Activated gamma-delta T cell treated with anti-CD3 and anti-CD28 coated beads, Interleukin-2, amount 50 U/mL, for 16 hours (primary cell): ENCODE measurements at regions not wholly inside any gene's neighbourhood (a gene's known extent, or its start where the extent isn't known, plus 50 kb on each side); places are given as distances from the start of the nearest gene placed in this dataset.
"Not testable (repeated sequence)": the region's sequence is repeated elsewhere in the genome, so short reads cannot be mapped to it uniquely, and the experiment has no call there.

Source experiments
- DNase-seq: peaks from one replicate; pipeline ENCODE4 v3.0.0-alpha.2; 2020; ENCODE audit warnings: low read depth

DNA sequence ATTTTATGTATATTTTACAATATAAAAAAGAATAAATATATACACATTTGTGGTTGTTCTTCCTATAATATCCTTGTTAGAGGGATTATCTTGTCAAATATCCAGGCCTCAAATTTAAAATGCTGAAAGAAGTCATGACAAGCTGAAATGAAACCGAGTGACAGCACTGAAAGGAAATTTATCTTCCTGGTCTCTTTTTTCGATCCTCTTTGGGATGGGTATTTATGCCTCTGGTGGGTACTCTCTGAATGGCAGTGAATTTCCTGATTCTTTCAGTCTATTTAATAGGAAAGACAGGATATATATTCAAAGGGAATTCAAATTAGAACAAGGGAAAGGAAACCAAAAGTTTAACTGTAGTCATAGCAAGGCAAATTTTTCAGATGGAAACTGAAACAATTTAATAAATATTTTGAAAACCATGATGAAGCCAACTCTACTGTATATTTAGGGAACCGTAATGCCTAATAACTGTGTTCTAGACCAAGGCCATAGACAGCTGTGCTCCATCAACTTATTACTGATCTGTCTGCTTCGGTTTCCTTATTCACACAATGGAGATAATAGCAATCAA, 97.9 kb downstream of the DLEU7 start:
- no peak for DNase-seq

DNA sequence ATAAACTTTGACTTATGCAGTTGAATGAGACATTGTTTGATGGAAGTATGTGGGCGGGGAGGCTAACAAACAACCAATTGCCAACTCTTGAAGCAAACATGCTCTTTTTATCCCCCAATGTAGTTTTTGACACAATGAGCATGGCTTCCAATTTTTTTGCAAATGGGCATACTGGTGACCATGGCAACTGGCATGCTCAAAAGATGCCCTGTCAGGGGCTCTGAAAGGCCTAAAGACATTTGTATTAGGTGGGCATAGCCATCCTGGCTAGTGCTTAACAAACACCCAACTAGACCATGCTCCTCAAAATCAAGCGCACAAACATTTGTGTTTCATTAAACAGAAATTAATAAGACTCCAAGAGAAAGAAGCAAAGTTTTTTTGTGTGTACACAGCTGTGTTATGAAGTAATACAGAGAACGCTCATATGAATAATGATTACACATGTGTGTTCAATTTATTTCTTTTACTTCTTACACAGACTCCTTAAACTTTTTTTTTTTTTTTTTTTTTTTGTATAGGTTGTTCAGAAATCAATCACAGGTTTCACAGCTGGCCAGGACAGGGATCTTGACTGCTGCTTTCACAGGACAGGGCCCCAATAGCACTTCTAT, 95.6 kb downstream of the DLEU7 start:
- DNase-seq, result no peak

DNA sequence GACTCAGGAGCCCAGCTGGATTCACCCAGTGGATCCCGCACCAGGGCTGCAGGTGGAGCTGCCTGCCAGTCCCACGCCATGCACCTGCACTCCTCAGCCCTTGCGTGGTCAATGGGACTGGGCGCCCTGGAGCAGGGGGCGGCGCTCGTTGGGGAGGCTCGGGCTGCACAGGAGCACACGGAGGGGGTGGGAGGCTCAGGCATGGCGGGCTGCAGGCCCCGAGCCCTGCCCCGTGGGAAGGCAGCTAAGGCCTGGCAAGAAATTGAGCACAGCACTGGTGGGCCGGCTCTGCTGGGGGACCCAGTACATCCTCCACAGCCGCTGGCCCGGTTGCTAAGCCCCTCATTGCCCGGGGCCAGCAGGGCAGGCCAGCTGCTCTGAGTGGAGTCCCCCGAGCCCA, 90.3 kb downstream of the DLEU7 start:
- DNase-seq, result not testable (repeated sequence)

DNA sequence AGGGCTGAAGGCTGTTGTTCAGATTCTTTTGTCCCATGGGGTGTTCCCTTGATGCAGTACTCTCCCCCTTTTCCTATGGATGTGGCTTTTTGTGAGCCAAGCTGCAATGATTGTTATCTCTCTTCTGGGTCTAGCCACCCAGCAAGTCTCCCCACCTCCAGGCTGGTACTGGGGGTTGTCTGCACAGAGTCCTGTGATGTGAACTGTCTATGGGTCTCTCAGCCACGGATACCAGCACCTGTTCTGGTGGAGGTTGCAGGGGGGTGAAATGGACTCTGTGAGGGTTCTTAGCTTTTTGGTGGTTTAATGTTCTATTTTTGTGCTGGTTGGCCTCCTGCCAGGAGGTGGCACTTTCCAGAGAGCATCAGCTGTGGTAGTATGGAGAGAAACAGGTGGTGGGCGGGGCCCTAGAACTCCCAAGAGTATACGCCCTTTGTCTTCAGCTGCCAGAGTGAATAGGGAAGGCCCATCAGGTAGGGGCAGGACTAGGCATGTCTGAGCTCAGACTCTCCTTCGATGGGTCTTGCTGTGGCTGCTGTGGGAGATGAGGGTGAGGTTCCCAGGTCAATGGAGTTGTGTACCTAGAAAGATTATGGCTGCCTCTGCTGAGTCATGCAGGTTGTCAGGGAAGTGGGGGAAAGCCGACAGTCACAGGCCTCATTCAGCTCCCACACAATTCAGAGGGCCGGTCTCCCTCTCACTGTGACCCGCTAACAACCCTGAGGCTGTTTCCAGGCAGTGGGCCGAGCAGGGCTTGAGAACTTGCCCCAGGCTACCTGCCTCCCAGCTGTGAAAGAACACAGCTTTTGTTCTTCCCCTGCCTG, 87.4 kb downstream of the DLEU7 start:
- not testable (repeated sequence) for DNase-seq

DNA sequence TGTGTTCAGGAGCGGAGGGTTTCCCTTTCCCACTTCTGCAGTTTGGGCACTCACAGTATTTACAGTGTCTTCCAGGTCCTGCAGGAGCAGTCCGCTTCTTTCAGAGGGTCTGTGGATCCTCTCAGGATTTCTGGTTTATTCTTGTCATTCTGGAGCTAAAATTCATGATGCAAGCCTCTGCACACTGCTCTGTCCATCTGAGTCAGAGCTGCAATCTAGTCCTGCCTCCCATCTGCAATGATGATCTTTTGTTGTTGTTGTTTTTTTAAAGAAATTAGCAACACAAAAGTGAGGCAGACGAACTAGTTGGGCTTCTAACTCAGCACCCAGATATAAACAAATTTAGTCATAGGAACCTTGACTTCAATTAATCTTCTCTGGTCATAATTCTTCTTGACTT, 86.5 kb downstream of the DLEU7 start:
- no peak for DNase-seq

DNA sequence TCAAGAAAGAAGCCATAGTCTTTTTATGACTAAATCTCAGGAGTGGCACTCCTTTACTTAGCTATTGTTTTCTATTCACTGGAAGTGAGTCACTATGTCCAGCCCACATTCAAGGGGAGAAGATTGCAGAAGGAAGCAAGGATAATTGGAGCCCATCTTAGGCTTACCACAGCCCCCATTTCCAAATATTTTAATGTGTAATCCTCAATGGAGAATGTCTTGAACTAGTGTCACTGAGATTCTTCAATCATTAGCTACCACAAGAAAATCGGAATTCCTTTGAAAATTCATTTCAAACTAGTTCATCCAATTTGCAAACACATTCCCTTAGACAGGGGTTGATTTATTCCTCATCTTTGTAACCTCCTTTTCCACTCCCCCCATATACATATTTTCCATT, 84.7 kb downstream of the DLEU7 start:
- DNase-seq, result no peak

DNA sequence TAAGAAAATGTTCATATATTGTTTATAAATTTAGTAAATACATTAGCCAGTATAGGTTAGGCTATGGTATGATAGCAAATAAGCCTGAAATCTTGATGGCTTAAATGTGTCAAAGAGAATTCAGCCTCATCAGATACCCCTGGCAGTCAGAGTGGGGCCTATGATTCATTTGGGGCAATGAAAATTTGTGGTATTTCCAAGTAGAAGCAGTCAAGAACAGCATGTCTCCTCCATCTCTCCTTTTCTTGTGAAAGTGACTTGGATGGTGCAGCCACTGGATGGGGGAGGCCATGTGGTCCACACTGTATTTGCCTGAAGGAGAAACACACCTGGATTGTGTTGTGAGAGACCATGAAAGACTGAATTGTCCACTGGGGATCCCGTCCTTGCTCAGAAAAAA, 82.7 kb downstream of the DLEU7 start:
- DNase-seq, result no peak

DNA sequence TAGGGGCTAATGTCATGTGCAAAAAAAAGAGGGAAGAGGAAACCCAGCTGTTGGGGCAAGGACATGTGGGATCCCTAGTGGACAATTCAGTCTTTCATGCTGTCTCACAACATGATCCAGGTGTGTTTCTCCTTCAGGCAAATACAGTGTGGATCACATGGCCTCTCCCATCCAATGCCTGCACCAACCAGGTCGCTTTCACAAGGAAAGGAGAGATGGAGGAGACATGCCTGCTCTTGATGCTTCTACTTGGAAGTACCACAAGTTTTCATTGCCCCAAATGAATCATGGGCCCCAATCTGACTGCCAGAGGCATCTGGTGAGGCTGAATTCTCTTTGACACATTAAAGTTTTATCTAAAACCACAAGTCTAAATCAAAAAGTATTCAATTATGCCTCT, 82.1 kb downstream of the DLEU7 start:
- DNase-seq, result no peak

DNA sequence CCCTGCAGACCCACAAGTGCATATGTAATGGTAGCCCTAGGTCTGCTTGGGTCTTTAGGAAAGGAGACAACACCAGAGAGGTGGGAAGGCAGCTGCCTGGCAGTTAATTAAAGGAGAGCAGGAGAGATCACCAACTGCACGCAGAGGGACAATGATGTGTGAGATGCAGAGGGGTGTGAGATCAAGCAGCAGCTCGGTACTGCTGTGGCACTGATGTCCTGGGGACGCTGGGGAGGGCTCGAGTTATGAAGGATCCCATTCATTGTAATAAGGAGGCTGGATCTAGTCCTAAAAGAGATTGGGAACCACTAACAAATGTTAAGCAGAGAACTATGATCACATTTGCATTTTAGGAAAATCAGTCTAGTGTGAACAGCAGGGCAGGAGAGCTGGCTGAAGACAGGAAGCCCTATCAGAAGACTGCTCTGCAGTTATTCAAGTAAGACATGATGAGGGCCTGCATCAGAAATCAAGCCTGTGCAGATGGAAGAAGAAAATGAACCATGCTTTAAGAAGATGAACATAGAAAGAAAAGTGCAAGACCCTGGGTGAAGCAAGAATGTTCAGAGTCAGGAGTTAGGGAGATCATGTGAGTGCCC, 80.4 kb downstream of the DLEU7 start:
- no peak for DNase-seq

DNA sequence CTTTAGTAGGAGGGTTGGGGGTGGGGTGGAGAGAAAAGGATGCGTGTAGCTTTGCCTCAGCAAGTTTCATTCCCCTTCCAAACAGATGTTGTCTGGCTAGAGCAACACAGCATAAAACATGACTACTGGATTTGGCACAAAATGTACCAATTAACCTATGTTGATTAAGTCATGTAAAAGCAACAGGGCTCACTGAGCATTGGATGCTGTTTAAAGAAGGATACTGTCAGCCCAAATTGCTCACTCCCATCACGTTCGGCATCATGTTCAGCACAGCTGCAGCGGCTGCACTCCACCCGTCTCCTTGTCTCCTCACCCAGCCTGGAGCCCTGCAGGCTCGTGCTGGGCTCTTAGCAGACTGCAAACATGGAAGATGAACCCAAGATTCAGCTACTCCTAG, 77.5 kb downstream of the DLEU7 start:
- DNase-seq, result no peak

DNA sequence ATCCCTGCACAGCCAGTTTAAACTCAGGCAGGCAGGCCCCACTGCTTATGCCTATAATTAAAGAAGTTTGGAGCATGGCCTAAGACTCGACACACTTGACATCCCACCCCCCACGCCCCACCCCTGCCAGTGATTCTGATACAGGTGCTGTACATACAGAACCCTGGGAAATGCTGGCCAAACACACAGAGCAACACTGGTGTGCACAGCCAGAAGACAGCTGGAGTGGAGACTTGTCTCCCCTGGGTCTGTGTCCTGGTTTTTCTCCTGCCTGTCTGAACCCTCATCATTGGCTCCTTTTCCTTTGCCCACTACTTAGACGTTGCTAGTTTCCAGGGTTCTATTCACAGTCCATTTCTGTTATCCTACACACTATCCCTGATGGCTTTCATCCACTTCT, 76.8 kb downstream of the DLEU7 start:
- no peak for DNase-seq

DNA sequence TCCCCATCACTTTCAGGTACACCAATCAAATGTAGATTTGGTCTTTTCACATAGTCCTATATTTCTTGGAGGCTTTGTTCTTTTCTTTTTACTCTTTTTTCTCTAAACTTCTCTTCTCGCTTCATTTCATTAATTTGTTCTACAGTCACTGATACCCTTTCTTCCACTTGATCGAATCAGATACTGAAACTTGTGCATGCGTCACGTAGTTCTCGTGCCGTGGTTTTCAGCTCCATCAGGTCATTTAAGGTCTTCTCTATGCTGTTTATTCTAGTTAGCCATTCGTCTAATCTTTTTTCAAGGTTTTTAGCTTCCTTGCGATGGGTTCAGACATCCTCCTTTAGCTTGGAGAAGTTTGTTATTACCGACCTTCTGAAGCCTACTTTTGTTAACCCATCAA, 70.6 kb downstream of the DLEU7 start:
- DNase-seq, result not testable (repeated sequence)
